Activated CD4-positive, alpha-beta T cell treated with anti-CD3 and anti-CD28 coated beads for 1 hour (primary cell): ENCODE measurements at regions not wholly inside any gene's neighbourhood (a gene's known extent, or its start where the extent isn't known, plus 50 kb on each side); places are given as distances from the start of the nearest gene placed in this dataset.
A peak's percentile ranks its signal among the peaks of the same experiment; 100 is the strongest.
"Not testable (repeated sequence)": the region's sequence is repeated elsewhere in the genome, so short reads cannot be mapped to it uniquely, and the experiment has no call there.

Experiments
- DNase-seq: peaks from one replicate; pipeline ENCODE4 v3.0.0-alpha.2; 2020

- DNase-seq, result no peak
Observed at GRCh38 chr3:139095803-139096466, 51.2 kb upstream of the PRR23C start.

GRCh38 chr3:139096670-139097069 is 52.0 kb upstream of the PRR23C start:
- no peak for DNase-seq

GRCh38 chr3:139098391-139098790 is 53.7 kb upstream of the PRR23C start:
- no peak for DNase-seq

- DNase-seq, result no peak
Observed at GRCh38 chr3:139099968-139100817, 55.5 kb upstream of the PRR23C start.

- no peak for DNase-seq
Observed at GRCh38 chr3:139100821-139101220, 56.1 kb upstream of the PRR23C start.

- no peak for DNase-seq
Observed at GRCh38 chr3:139101396-139101795, 56.7 kb upstream of the PRR23C start.

GRCh38 chr3:139103484-139103883 is 58.8 kb upstream of the PRR23C start:
- DNase-seq, result no peak

- no peak for DNase-seq
Observed at GRCh38 chr3:139104062-139104461, 59.4 kb upstream of the PRR23C start.

- no peak for DNase-seq
Observed at GRCh38 chr3:139105154-139105702, 60.5 kb upstream of the PRR23C start.

GRCh38 chr3:139106013-139106932 is 61.6 kb upstream of the PRR23C start:
- no peak for DNase-seq

- no peak for DNase-seq
Observed at GRCh38 chr3:139107424-139108252, 62.9 kb upstream of the PRR23C start.

GRCh38 chr3:139108253-139108969 is 63.7 kb upstream of the PRR23C start:
- no peak for DNase-seq

GRCh38 chr3:139109271-139109670 is 64.6 kb upstream of the PRR23C start:
- no peak for DNase-seq

- no peak for DNase-seq
Observed at GRCh38 chr3:139110072-139110830, 65.6 kb upstream of the PRR23C start.

GRCh38 chr3:139110929-139111328 is 66.2 kb upstream of the PRR23C start:
- not testable (repeated sequence) for DNase-seq

GRCh38 chr3:139111392-139112229 is 66.9 kb upstream of the PRR23C start:
- DNase-seq, result peak; percentile 28

GRCh38 chr3:139112230-139112558 is 67.5 kb upstream of the PRR23C start:
- DNase-seq, result no peak

GRCh38 chr3:139113231-139113992 is 68.7 kb upstream of the PRR23C start:
- no peak for DNase-seq

- no peak for DNase-seq
Observed at GRCh38 chr3:139113993-139114375, 69.3 kb upstream of the PRR23C start.
